Lung (tissue), 11 donors: ENCODE measurements at regions not wholly inside any gene's neighbourhood (a gene's known extent, or its start where the extent isn't known, plus 50 kb on each side); places are given as distances from the start of the nearest gene placed in this dataset.
"Not testable (repeated sequence)": the region's sequence is repeated elsewhere in the genome, so short reads cannot be mapped to it uniquely, and the experiment has no call there.

Experiments
- ATAC-seq: fragments of 200-7000 bp; cut with Tn5 transposase; one replicate; pipeline ENCODE4 v1.9.1; 2020; ENCODE audit warnings: moderate number of reproducible peaks; ENCODE audit not compliant: insufficient read depth, low FRiP score
- DNase-seq, 3 donors: peaks; one replicate each; pipeline ENCODE4 v3.0.0-alpha.2; 2013 to 2017
- H3K27ac ChIP-seq, 2 donors: one replicate each; pipeline ENCODE4 v1.5.1; 2013; ENCODE audit warnings: mild to moderate bottlenecking in 2 of 2, moderate library complexity in 2 of 2, control low read depth in 1 of 2, inconsistent platforms in 1 of 2, low read depth in 1 of 2, low read length in 1 of 2
- H3K27me3 ChIP-seq, 3 donors: one replicate each; pipeline ENCODE4 v1.5.1; 2013; ENCODE audit warnings: low read length in 2 of 3; ENCODE audit not compliant: control insufficient read depth in 3 of 3, insufficient read depth in 3 of 3
- H3K36me3 ChIP-seq, 4 donors: one replicate each; pipeline ENCODE4 v1.5.1; 2013; ENCODE audit warnings: low read length in 4 of 4, mild to moderate bottlenecking in 1 of 4, moderate library complexity in 1 of 4; ENCODE audit not compliant: control insufficient read depth in 4 of 4, insufficient read depth in 4 of 4
- H3K4me1 ChIP-seq, 5 donors: one replicate each; pipeline ENCODE4 v1.5.1; 2013; ENCODE audit warnings: low read length in 5 of 5, mild to moderate bottlenecking in 2 of 5, moderate library complexity in 1 of 5; ENCODE audit not compliant: control insufficient read depth in 5 of 5, insufficient read depth in 5 of 5
- H3K4me3 ChIP-seq: one replicate; pipeline ENCODE4 v1.5.1; 2013; ENCODE audit warnings: mild to moderate bottlenecking, control low read depth, moderate library complexity
- H3K9ac ChIP-seq, 2 donors: one replicate each; pipeline ENCODE4 v1.5.1; 2013; ENCODE audit warnings: low read length in 2 of 2, control low read depth in 1 of 2; ENCODE audit not compliant: insufficient read depth in 1 of 2
- H3K9me3 ChIP-seq, 4 donors: one replicate each; pipeline ENCODE4 v1.5.1; 2013; ENCODE audit warnings: low read length in 3 of 4, mild to moderate bottlenecking in 1 of 4, moderate library complexity in 1 of 4; ENCODE audit not compliant: control insufficient read depth in 4 of 4, insufficient read depth in 3 of 4
- CTCF ChIP-seq: IDR thresholded peaks from 2 replicates; pipeline ENCODE4 v1.5.1; 2012; ENCODE audit warnings: mild to moderate bottlenecking; ENCODE audit errors: control extremely low read depth, extremely low read depth
- WGBS, 2 donors: extraction: QIAGEN DNeasy Blood & Tissue Kit; methylation state at CpG; one replicate each; pipeline ENCODE4 v1.1.7; 2013; 5-methylcytosine and 5-hydroxymethylcytosine counted together
- donor health status: control.
- donor health status: control.
- donor health status: Bipolar disorder and iron deficiency.
- donor health status: healthy.
- donor health status: DM: yes; HTN: yes; CAD: no.

- TF ChIP-seq CTCF = no peak
- Histone ChIP-seq H3K9me3 (peaks cover 0 to 4% (median 0%) of the 10 kb centered on the region in 4 donors), H3K4me3 (no peak overlapping the region), H3K4me1 (no peaks in the 10 kb centered on the region), H3K27me3 (no peaks in the 10 kb centered on the region), H3K27ac (no peak overlapping the region), H3K9ac (no peak overlapping the region), H3K36me3 (no peaks in the 10 kb centered on the region)
- ATAC-seq (no peak), DNase-seq (no peak)
- 90 to 95% methylated on average over 4 of the region's 4 CpGs for WGBS, 2 donors
Measured at GRCh38 chr4:60422439-60422838, 777.7 kb upstream of the ADGRL3 start.

- not testable (repeated sequence) for H3K27ac ChIP-seq, H3K9ac ChIP-seq, H3K9me3 ChIP-seq, H3K36me3 ChIP-seq, H3K4me3 ChIP-seq, DNase-seq, ATAC-seq, H3K27me3 ChIP-seq, H3K4me1 ChIP-seq
Measured at GRCh38 chr4:60423573-60424184, 776.4 kb upstream of the ADGRL3 start.

- 86 to 87% methylated on average over 1 of the region's 1 CpG for WGBS, 2 donors
- ATAC-seq = no peak
- Histone ChIP-seq H3K9me3 (no peaks in the 10 kb centered on the region), H3K36me3 (no peaks in the 10 kb centered on the region), H3K4me1 (no peaks in the 10 kb centered on the region), H3K27me3 (no peaks in the 10 kb centered on the region), H3K4me3 (no peak overlapping the region), H3K9ac (no peak overlapping the region), H3K27ac (no peak overlapping the region)
- DNase-seq = no peak
- TF ChIP-seq CTCF = no peak
Measured at GRCh38 chr4:60432911-60433310, 767.2 kb upstream of the ADGRL3 start.

- Histone ChIP-seq H3K4me3 (no peak overlapping the region), H3K9me3 (peaks cover 0 to 6% (median 0%) of the 10 kb centered on the region in 4 donors), H3K9ac (no peak overlapping the region), H3K4me1 (no peaks in the 10 kb centered on the region), H3K36me3 (no peaks in the 10 kb centered on the region), H3K27me3 (no peaks in the 10 kb centered on the region), H3K27ac (no peak overlapping the region)
- DNase-seq = no peak
- no peak for TF ChIP-seq CTCF
- ATAC-seq = no peak
Measured at GRCh38 chr4:60443068-60443467, 757.1 kb upstream of the ADGRL3 start.
